Activated naive CD4-positive, alpha-beta T cell treated with anti-CD3 and anti-CD28 coated beads, Interleukin-2, amount 50 U/mL, for 24 hours (primary cell): ENCODE measurements at regions not wholly inside any gene's neighbourhood (a gene's known extent, or its start where the extent isn't known, plus 50 kb on each side); places are given as distances from the start of the nearest gene placed in this dataset.
"Not testable (repeated sequence)": the region's sequence is repeated elsewhere in the genome, so short reads cannot be mapped to it uniquely, and the experiment has no call there.

Experiments used
- H3K27ac Mint-ChIP-seq: one replicate; pipeline ENCODE4 v1.8.0; 2021; ENCODE audit warnings: mild to moderate bottlenecking, mixed read lengths
- H3K27me3 Mint-ChIP-seq: one replicate; pipeline ENCODE4 v1.8.0; 2021; ENCODE audit warnings: mixed read lengths
- H3K36me3 Mint-ChIP-seq: one replicate; pipeline ENCODE4 v1.8.0; 2021; ENCODE audit warnings: mixed read lengths
- H3K4me1 Mint-ChIP-seq: one replicate; pipeline ENCODE4 v1.8.0; 2021; ENCODE audit warnings: mixed read lengths
- H3K4me3 Mint-ChIP-seq: one replicate; pipeline ENCODE4 v1.8.0; 2021; ENCODE audit warnings: mild to moderate bottlenecking, mixed read lengths
- H3K9me3 Mint-ChIP-seq: one replicate; pipeline ENCODE4 v1.8.0; 2021; ENCODE audit warnings: mixed read lengths

- H3K27ac Mint-ChIP-seq, result no peak overlapping the region
- no peak overlapping the region for H3K4me3 Mint-ChIP-seq
- H3K9me3 Mint-ChIP-seq, result peaks cover 7% of the 10 kb centered on the region
- H3K36me3 Mint-ChIP-seq, result no peaks in the 10 kb centered on the region
- H3K4me1 Mint-ChIP-seq, result no peaks in the 10 kb centered on the region
- no peaks in the 10 kb centered on the region for H3K27me3 Mint-ChIP-seq
Observed at GRCh38 chr4:23952258-23952657, 62.4 kb upstream of the PPARGC1A start.

- no peaks in the 10 kb centered on the region for H3K4me1 Mint-ChIP-seq
- peaks cover 1% of the 10 kb centered on the region for H3K27me3 Mint-ChIP-seq
- peaks cover 7% of the 10 kb centered on the region for H3K9me3 Mint-ChIP-seq
- no peak overlapping the region for H3K27ac Mint-ChIP-seq
- H3K4me3 Mint-ChIP-seq, result no peak overlapping the region
- H3K36me3 Mint-ChIP-seq, result no peaks in the 10 kb centered on the region
Observed at GRCh38 chr4:23947826-23948225, 58.0 kb upstream of the PPARGC1A start.

- no peak overlapping the region for H3K27ac Mint-ChIP-seq
- peaks cover 7% of the 10 kb centered on the region for H3K9me3 Mint-ChIP-seq
- H3K27me3 Mint-ChIP-seq, result peaks cover 1% of the 10 kb centered on the region
- no peak overlapping the region for H3K4me3 Mint-ChIP-seq
- no peaks in the 10 kb centered on the region for H3K36me3 Mint-ChIP-seq
- no peaks in the 10 kb centered on the region for H3K4me1 Mint-ChIP-seq
Observed at GRCh38 chr4:23946299-23946698, 56.5 kb upstream of the PPARGC1A start.

- H3K4me3 Mint-ChIP-seq, result no peak overlapping the region
- peaks cover 1% of the 10 kb centered on the region for H3K27me3 Mint-ChIP-seq
- peaks cover 4% of the 10 kb centered on the region for H3K9me3 Mint-ChIP-seq
- H3K27ac Mint-ChIP-seq, result no peak overlapping the region
- no peaks in the 10 kb centered on the region for H3K36me3 Mint-ChIP-seq
- no peaks in the 10 kb centered on the region for H3K4me1 Mint-ChIP-seq
Observed at GRCh38 chr4:23945451-23946017, 55.7 kb upstream of the PPARGC1A start.

- H3K27me3 Mint-ChIP-seq, H3K36me3 Mint-ChIP-seq: not testable (repeated sequence)
Observed at GRCh38 chr4:23944556-23944955, 54.7 kb upstream of the PPARGC1A start.

GRCh38 chr4:23943478-23943877, 53.6 kb upstream of the PPARGC1A start:
- Mint-ChIP-seq H3K4me1 (no peaks in the 10 kb centered on the region), H3K27ac (no peak overlapping the region), H3K9me3 (no peaks in the 10 kb centered on the region), H3K36me3 (no peaks in the 10 kb centered on the region), H3K27me3 (peaks cover 1% of the 10 kb centered on the region), H3K4me3 (no peak overlapping the region)

More at GRCh38 chr4:23944556-23944955, 54.7 kb upstream of the PPARGC1A start:
- H3K4me3 Mint-ChIP-seq, H3K4me1 Mint-ChIP-seq, H3K27ac Mint-ChIP-seq, H3K9me3 Mint-ChIP-seq: not testable (repeated sequence)

GRCh38 chr4:23942471-23942870, 52.6 kb upstream of the PPARGC1A start:
- Mint-ChIP-seq H3K4me3 (no peak overlapping the region), H3K36me3 (no peaks in the 10 kb centered on the region), H3K4me1 (no peaks in the 10 kb centered on the region), H3K9me3 (no peaks in the 10 kb centered on the region), H3K27me3 (peaks cover 1% of the 10 kb centered on the region), H3K27ac (no peak overlapping the region)
